IPS-NIHi11 (cell line): ENCODE measurements at regions not wholly inside any gene's neighbourhood (a gene's known extent, or its start where the extent isn't known, plus 50 kb on each side); places are given as distances from the start of the nearest gene placed in this dataset.
"Not testable (repeated sequence)": the region's sequence is repeated elsewhere in the genome, so short reads cannot be mapped to it uniquely, and the experiment has no call there.

Experiments used
- DNase-seq: peaks from one replicate; pipeline ENCODE4 v3.0.0; 2012; ENCODE audit warnings: mixed read lengths, low spot score

GRCh38 chrX:92873359-92874055, 799.9 kb downstream of the NAP1L3 start:
- not testable (repeated sequence) for DNase-seq

- DNase-seq: not testable (repeated sequence)
Observed at GRCh38 chrX:92849998-92850397, 823.4 kb downstream of the NAP1L3 start.

GRCh38 chrX:92843920-92844319, 829.5 kb downstream of the NAP1L3 start:
- DNase-seq: not testable (repeated sequence)

GRCh38 chrX:92832750-92833149, 840.6 kb downstream of the NAP1L3 start:
- DNase-seq: not testable (repeated sequence)

- not testable (repeated sequence) for DNase-seq
Observed at GRCh38 chrX:92830083-92830482, 843.3 kb downstream of the NAP1L3 start.

- not testable (repeated sequence) for DNase-seq
Observed at GRCh38 chrX:92821580-92822152, 851.7 kb downstream of the NAP1L3 start.

- DNase-seq: not testable (repeated sequence)
Observed at GRCh38 chrX:92792080-92792479, 881.3 kb downstream of the NAP1L3 start.

GRCh38 chrX:92780075-92780474, 893.3 kb downstream of the NAP1L3 start:
- not testable (repeated sequence) for DNase-seq

GRCh38 chrX:92774016-92774415, 899.4 kb downstream of the NAP1L3 start:
- DNase-seq: peak; percentile 1

- not testable (repeated sequence) for DNase-seq
Observed at GRCh38 chrX:92760963-92761362, 912.4 kb downstream of the NAP1L3 start.
